GDM1 (cell line): ENCODE measurements at regions not wholly inside any gene's neighbourhood (a gene's known extent, or its start where the extent isn't known, plus 50 kb on each side); places are given as distances from the start of the nearest gene placed in this dataset.

Experiments used
- DNase-seq: peaks from one replicate; lab custom pipeline; 2025; lab: John Stamatoyannopoulos, UW

DNA sequence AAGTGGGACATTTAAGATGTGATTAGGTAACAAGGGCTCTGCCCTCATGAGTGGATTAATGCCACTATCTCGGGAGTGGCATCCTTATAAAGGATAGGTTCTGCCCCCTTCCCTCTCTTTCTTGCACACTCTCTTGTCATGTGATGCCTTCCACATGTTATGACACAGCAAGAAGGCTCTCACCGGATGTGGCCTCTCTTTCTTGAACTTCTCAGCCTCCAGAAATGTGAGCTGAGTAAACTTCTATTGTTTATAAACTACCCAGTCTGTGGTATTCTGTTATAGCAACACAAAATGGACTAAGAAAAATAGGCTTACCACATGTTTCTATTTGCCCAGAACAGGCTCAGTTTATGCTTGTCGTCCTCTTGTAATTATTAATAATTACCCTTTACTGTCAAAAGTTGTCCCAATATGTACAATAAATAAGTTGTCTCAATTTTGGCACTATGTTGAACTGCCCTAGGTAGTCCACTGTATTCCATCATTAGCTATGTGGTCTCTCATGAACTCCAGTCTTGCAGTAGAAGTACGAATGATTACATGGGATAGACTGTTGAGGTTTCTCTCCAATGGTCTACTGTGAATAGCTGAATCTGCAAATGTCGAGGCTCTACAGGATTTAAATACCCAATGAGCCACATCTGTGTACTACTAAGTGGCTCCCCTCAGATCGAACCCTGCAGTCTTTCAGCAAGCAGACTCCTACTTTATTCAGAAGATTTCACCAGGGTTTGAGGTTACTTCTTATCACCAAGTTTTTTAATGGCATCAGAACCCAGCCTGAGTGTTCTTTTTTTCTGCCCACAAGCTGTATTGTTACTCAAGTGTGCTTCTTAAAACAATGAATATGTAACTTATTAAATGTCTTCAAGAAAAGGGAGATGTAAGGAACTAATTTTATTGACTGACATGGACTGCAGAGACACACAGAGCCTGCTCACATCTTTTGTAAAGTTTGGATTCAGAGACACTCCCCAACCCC lies 102.0 kb upstream of the LEF1 start:
- DNase-seq: no peak

DNA sequence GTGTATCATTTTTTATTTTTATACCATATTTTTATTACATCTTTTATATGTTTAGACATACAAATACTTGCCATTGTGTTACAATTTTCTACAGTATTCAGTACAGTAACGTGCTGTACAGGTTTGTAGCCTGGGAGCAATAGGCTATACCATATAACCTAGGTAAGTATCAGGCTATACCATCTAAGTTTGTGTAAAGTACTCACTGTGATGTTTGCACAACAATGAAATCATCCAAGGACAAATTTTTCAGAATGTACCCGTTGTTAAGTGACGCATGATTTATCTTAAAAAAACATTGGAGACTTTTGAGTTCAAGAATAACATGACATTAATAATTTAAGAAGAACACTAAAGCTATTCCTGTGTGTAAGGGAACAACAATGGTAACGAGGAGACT lies 96.0 kb upstream of the LEF1 start:
- no peak for DNase-seq

- DNase-seq: no peak
Observed at GRCh38 chr4:108263057-108263456, 94.3 kb upstream of the LEF1 start.

DNA sequence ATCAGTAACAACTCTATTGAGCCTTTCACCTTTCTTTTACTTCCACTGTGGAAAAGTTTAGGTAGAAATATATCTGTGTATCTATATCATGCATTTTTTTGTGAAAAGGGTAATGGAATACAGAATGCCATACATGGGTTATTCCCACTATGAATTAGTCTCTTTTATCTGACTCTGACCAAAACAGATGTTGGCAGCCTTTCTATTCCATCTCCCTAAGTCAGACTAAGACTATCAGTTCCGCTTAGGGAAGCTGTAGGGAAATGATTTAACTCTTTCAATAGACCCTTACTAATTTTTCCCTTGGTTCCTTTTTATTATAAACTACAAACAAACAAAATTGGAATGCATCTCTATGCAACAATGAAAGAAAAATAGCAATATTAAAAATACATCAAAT lies 92.3 kb upstream of the LEF1 start:
- no peak for DNase-seq

GRCh38 chr4:108256538-108256937 lies 87.8 kb upstream of the LEF1 start:
- no peak for DNase-seq

DNA sequence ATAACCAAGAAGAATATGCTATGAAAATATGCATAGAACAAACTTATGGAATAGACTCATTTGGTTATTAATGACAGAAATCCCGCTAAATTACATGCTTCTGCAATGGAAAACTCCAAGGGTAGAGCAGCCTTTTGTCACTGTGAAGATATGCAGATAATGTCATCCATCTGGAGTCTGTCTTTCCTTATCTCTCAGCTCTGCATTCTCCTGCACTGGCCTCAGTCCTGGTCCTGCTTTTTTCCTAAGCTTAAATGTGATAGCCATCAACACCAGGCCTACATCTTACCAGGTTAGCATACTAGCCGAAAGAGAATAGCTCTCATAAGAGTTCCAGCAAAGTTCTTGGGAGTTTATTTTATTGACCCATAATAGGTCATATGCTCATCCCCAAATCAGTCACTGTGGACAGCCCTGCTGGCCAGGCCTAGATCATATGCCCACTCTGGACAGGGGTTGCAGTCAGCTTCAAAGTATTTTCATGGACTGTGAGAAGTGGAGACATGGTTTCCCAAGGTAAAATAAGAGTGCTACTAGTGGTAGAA lies 86.5 kb upstream of the LEF1 start:
- DNase-seq: no peak

GRCh38 chr4:108249397-108249796 lies 80.7 kb upstream of the LEF1 start:
- DNase-seq: no peak

DNA sequence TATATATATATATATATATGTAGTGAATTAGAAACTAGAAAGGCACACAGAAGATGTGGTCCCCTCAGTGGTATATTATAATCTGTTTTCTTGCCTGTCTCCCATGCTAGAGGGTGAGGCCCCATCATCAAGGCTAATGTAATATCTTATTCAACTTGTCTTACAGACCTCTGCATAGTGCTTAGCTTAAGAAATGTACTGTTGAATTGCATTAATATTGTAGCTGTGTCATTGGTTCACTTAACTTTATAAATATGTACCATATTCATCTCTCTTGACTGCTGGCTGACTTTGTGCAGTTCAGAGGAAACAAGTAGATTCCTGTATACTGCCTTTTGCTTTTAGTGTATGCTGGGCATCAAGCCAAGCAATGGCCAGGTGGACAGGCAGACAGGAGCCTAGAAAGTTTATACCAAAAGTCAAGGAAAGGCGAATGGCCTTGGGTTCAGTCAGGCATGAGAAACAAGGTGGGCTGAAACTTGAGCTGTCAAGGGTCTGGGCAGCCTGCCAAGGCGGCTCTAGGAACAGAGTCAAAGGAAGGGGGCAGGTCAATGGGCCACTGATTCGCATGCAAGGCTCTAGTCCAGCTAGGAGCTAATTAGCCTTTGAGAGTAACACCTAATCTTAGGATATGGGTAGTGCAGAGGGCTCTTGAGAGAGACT lies 78.8 kb upstream of the LEF1 start:
- DNase-seq: no peak

- no peak for DNase-seq
Observed at GRCh38 chr4:108244606-108245005, 75.9 kb upstream of the LEF1 start.

GRCh38 chr4:108240366-108240765 lies 71.6 kb upstream of the LEF1 start:
- no peak for DNase-seq

- no peak for DNase-seq
Observed at GRCh38 chr4:108237693-108238092, 69.0 kb upstream of the LEF1 start.

GRCh38 chr4:108236264-108236663 lies 67.5 kb upstream of the LEF1 start:
- no peak for DNase-seq

GRCh38 chr4:108227923-108228322 lies 59.2 kb upstream of the LEF1 start:
- no peak for DNase-seq

GRCh38 chr4:108224611-108225053 lies 55.9 kb upstream of the LEF1 start:
- no peak for DNase-seq

DNA sequence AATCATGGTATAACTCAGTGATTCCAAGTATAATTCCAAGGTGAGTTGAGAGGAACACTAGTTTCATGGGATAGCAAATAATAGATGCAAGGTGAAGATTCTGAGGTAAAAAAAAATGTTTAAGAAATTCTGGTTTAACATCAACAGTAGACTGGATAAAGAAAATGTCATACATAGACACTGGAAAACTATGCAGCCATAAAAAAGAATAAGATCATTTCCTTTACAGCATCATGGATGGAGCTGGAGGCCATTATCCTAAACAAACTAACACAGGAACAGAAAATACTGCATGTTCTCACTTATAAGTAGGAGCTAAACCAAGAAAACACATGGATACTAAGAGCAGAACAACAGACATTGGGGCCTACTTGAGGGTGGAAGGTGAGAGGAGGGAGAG lies 54.6 kb upstream of the LEF1 start:
- DNase-seq: no peak

- DNase-seq: no peak
Observed at GRCh38 chr4:108219998-108220397, 51.3 kb upstream of the LEF1 start.
